MCF 10A (cell line): ENCODE measurements at regions not wholly inside any gene's neighbourhood (a gene's known extent, or its start where the extent isn't known, plus 50 kb on each side); places are given as distances from the start of the nearest gene placed in this dataset.
A peak's percentile ranks its signal among the peaks of the same experiment; 100 is the strongest.

Experiments used
- BruUV-seq: library from RNA; stranded (reverse); fragments of 400-500 nt; replicated peaks from 2 replicates; lab custom pipeline; 2021; lab: Mats Ljungman, UMichigan
- CTCF ChIA-PET: fragments of 300-600 bp; sonication (Branson Sonifier 250); formaldehyde crosslinking; extraction: SDS; loops from one replicate; lab custom pipeline; 2021; ENCODE audit warnings: antibody characterized with exemption, inconsistent platforms; lab: Yijun Ruan, JAX
- POLR2A ChIA-PET: fragments of 300-600, 350-650 bp; sonication (Branson Sonifier 250); formaldehyde crosslinking; extraction: SDS; loops from one replicate; lab custom pipeline; 2020; ENCODE audit warnings: antibody characterized with exemption, inconsistent platforms; lab: Yijun Ruan, JAX
- DNase-seq: peaks from one replicate; pipeline ENCODE4 v3.0.0-alpha.2; 2018; ENCODE audit not compliant: unreplicated experiment
- H3K27ac Mint-ChIP-seq: one replicate; pipeline ENCODE4 v1.8.0; 2022; ENCODE audit warnings: mild to moderate bottlenecking, low read depth, mixed read lengths; ENCODE audit not compliant: unreplicated experiment
- H3K27me3 Mint-ChIP-seq: one replicate; pipeline ENCODE4 v1.8.0; 2022; ENCODE audit warnings: mixed read lengths; ENCODE audit not compliant: insufficient read depth, unreplicated experiment
- H3K36me3 Mint-ChIP-seq: one replicate; pipeline ENCODE4 v1.8.0; 2022; ENCODE audit warnings: mild to moderate bottlenecking, moderate library complexity, mixed read lengths; ENCODE audit not compliant: insufficient read depth, unreplicated experiment
- H3K4me1 Mint-ChIP-seq: one replicate; pipeline ENCODE4 v1.8.0; 2022; ENCODE audit warnings: mixed read lengths; ENCODE audit not compliant: insufficient read depth, unreplicated experiment
- H3K4me3 Mint-ChIP-seq: one replicate; pipeline ENCODE4 v1.8.0; 2022; ENCODE audit warnings: mild to moderate bottlenecking, moderate library complexity, mixed read lengths; ENCODE audit not compliant: unreplicated experiment
- H3K9me3 Mint-ChIP-seq: one replicate; pipeline ENCODE4 v1.8.0; 2022; ENCODE audit warnings: mixed read lengths; ENCODE audit not compliant: unreplicated experiment
- intact Hi-C: fragments of 100-400 bp; cut with micrococcal nuclease; formaldehyde crosslinking; loops from 2 replicates; pipeline ENCODE4 v1.14.1; 2022
- TF ChIP-seq, protein P1 (sequence below): fragments of 200-600 bp; IDR thresholded peaks from one replicate; pipeline ENCODE4 v1.8.0; 2022; ENCODE audit warnings: antibody characterized with exemption, mild to moderate bottlenecking; ENCODE audit not compliant: unreplicated experiment

DNA sequence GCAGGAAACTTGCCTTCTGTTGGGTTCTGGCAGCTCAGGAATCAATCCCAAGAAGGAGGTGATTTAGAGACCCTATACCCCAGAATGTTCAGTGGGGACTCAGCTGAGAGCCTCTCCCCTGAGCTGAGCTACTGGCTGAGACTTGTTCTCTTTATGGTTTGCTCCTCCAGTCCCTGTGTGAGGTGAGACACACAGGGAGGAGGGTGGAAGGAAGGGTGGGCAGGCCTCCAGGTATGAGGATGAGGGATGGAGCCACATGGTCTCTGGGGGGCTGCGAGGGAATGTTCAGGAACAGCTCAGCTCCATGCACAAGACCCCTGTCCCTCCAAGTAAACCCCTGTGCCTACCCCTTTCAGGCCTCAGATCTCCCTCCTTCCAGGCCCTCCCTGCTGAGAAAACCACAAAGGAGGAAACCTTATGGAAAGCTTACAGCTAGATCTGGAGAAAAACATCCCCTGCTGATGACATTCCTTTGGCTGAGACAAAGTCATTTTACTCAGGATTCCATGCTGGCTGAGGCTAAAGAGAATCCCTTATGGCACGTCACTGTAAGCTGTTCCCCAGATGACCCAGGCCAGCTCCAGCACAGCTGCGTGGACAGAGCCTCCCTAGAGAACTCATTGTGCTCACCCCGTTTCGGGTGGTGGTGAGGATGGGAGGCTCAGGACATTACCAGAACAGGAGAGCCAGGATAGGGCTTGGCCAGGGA lies 91.5 kb upstream of the IPO9 start:
- intact Hi-C loops = no loop called here
- ChIA-PET POLR2A (interaction anchor here (0.6 to 10.6 kb wide), 7 partner anchors 9 to 449 kb away, joined by 3 to 163 read pairs (median 4); no protein-coding TSS in a partner anchor), CTCF (interaction anchor here (0.7 to 19.7 kb wide), 7 partner anchors 8 to 398 kb away, joined by 3 to 332 read pairs (median 3); no protein-coding TSS in a partner anchor)
- H3K27me3 Mint-ChIP-seq = no peaks in the 10 kb centered on the region
- H3K36me3 Mint-ChIP-seq = peaks cover 16% of the 10 kb centered on the region
- TF ChIP-seq, protein P1, sequence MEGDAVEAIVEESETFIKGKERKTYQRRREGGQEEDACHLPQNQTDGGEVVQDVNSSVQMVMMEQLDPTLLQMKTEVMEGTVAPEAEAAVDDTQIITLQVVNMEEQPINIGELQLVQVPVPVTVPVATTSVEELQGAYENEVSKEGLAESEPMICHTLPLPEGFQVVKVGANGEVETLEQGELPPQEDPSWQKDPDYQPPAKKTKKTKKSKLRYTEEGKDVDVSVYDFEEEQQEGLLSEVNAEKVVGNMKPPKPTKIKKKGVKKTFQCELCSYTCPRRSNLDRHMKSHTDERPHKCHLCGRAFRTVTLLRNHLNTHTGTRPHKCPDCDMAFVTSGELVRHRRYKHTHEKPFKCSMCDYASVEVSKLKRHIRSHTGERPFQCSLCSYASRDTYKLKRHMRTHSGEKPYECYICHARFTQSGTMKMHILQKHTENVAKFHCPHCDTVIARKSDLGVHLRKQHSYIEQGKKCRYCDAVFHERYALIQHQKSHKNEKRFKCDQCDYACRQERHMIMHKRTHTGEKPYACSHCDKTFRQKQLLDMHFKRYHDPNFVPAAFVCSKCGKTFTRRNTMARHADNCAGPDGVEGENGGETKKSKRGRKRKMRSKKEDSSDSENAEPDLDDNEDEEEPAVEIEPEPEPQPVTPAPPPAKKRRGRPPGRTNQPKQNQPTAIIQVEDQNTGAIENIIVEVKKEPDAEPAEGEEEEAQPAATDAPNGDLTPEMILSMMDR = no peak
- DNase-seq = no peak
- H3K27ac Mint-ChIP-seq = no peak overlapping the region
- H3K4me1 Mint-ChIP-seq = peaks cover 43% of the 10 kb centered on the region
- no peaks in the 10 kb centered on the region for H3K9me3 Mint-ChIP-seq
- BruUV-seq = no TSS peak
- H3K4me3 Mint-ChIP-seq = no peak overlapping the region

DNA sequence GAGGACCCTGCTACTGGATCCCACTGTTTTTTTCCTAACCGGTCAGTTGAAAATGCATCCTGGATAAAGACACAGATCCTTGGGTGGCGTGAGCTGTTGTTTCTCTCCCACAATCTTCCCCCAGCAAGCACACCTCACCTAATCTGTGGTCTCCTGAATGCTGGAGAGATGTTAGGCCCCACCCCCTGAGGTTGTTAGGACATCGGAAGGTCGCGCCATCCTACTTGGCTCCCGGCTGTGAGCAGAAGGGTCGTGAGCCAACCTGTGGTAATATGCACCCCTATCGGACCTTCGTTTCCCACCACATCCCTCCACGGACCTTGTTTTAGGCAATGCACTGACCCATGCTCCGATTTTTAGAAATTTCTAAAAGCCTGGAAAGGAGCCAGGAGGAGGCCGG lies 89.9 kb upstream of the IPO9 start:
- Mint-ChIP-seq H3K27me3 (no peaks in the 10 kb centered on the region), H3K4me1 (peaks cover 46% of the 10 kb centered on the region), H3K4me3 (peak overlapping the region; percentile 91), H3K36me3 (peaks cover 16% of the 10 kb centered on the region), H3K9me3 (no peaks in the 10 kb centered on the region), H3K27ac (peak overlapping the region; percentile 87)
- ChIA-PET CTCF (interaction anchor here (0.6 to 19.7 kb wide), 9 partner anchors 30 to 226 kb away, joined by 3 to 332 read pairs (median 5); no protein-coding TSS in a partner anchor), POLR2A (interaction anchor here (0.7 to 10.6 kb wide), 11 partner anchors 9 to 613 kb away, joined by 3 to 163 read pairs (median 4); no protein-coding TSS in a partner anchor)
- intact Hi-C loops = loop anchor here (1.0 kb wide), 1 partner anchor 25 kb away; no protein-coding TSS in a partner anchor
- no TSS peak for BruUV-seq
- DNase-seq = no peak
- TF ChIP-seq, protein P1 = no peak

- ChIA-PET POLR2A (interaction anchor here (0.7 to 10.6 kb wide), 20 partner anchors 9 to 343 kb away, joined by 3 to 163 read pairs (median 4); no protein-coding TSS in a partner anchor), CTCF (interaction anchor here (0.6 to 19.7 kb wide), 14 partner anchors 8 to 394 kb away, joined by 3 to 332 read pairs (median 4); no protein-coding TSS in a partner anchor)
- H3K4me3 Mint-ChIP-seq = peak overlapping the region; percentile 91
- peaks cover 46% of the 10 kb centered on the region for H3K4me1 Mint-ChIP-seq
- no TSS peak for BruUV-seq
- peaks cover 14% of the 10 kb centered on the region for H3K36me3 Mint-ChIP-seq
- intact Hi-C loops = loop anchor here (1.0 kb wide), 2 partner anchors 25 to 54 kb away; no protein-coding TSS in a partner anchor
- DNase-seq = peak; percentile 87
- TF ChIP-seq, protein P1 = no peak
- peak overlapping the region; percentile 87 for H3K27ac Mint-ChIP-seq
- no peaks in the 10 kb centered on the region for H3K27me3 Mint-ChIP-seq
- H3K9me3 Mint-ChIP-seq = no peaks in the 10 kb centered on the region
Observed at GRCh38 chr1:201739492-201740085, 89.4 kb upstream of the IPO9 start.
